Calu3 (cell line): ENCODE measurements at regions not wholly inside any gene's neighbourhood (a gene's known extent, or its start where the extent isn't known, plus 50 kb on each side); places are given as distances from the start of the nearest gene placed in this dataset.

ENCODE experiments used
- BruUV-seq: library from RNA; stranded (reverse); fragments of 400-500 nt; replicated peaks from 2 replicates; lab custom pipeline; 2021; lab: Mats Ljungman, UMichigan
- CTCF ChIA-PET: fragments of 300-600 bp; sonication (Branson Sonifier 250); formaldehyde crosslinking; loops from one replicate; lab custom pipeline; 2022; ENCODE audit warnings: antibody characterized with exemption; lab: Charles Lee
- DNase-seq: peaks from one replicate; pipeline ENCODE4 v3.0.0; 2022
- H3K27ac Mint-ChIP-seq: one replicate; pipeline ENCODE4 v1.8.0; 2022; ENCODE audit warnings: mixed read lengths; ENCODE audit not compliant: unreplicated experiment
- H3K27me3 Mint-ChIP-seq: one replicate; pipeline ENCODE4 v1.8.0; 2022; ENCODE audit warnings: mixed read lengths; ENCODE audit not compliant: unreplicated experiment
- H3K36me3 Mint-ChIP-seq: one replicate; pipeline ENCODE4 v1.8.0; 2022; ENCODE audit warnings: mild to moderate bottlenecking, moderate library complexity, mixed read lengths; ENCODE audit not compliant: insufficient read depth, unreplicated experiment
- H3K4me1 Mint-ChIP-seq: one replicate; pipeline ENCODE4 v1.8.0; 2022; ENCODE audit warnings: mild to moderate bottlenecking, low read depth, mixed read lengths; ENCODE audit not compliant: unreplicated experiment
- H3K4me3 Mint-ChIP-seq: one replicate; pipeline ENCODE4 v1.8.0; 2022; ENCODE audit warnings: mild to moderate bottlenecking, low read depth, moderate library complexity, mixed read lengths; ENCODE audit not compliant: unreplicated experiment
- H3K9me3 Mint-ChIP-seq: one replicate; pipeline ENCODE4 v1.8.0; 2022; ENCODE audit warnings: low read depth, mixed read lengths; ENCODE audit not compliant: unreplicated experiment
- CTCF ChIP-seq: fragments of 200-600 bp; IDR thresholded peaks from one replicate; pipeline ENCODE4 v1.8.0; 2022; ENCODE audit warnings: antibody characterized with exemption; ENCODE audit not compliant: unreplicated experiment
- intact Hi-C: fragments of 100-400 bp; cut with micrococcal nuclease; formaldehyde crosslinking; loops from one replicate; pipeline ENCODE4 v1.10.0; 2022; ENCODE audit not compliant: unreplicated experiment

GRCh38 chr7:19944363-19945120 is 171.1 kb upstream of the TMEM196 start:
- Mint-ChIP-seq H3K4me1 (peaks cover 9% of the 10 kb centered on the region), H3K4me3 (no peak overlapping the region), H3K27me3 (no peaks in the 10 kb centered on the region), H3K36me3 (no peaks in the 10 kb centered on the region), H3K27ac (no peak overlapping the region), H3K9me3 (peaks cover 4% of the 10 kb centered on the region)
- intact Hi-C loops, result no loop called here
- CTCF ChIA-PET, result interaction anchor here (0.6 to 0.7 kb wide), 2 partner anchors 15 to 169 kb away, joined by 3 read pairs; no protein-coding TSS in a partner anchor
- no peak for DNase-seq
- TF ChIP-seq CTCF, result no peak
- BruUV-seq, result no TSS peak

- H3K36me3 Mint-ChIP-seq, result no peaks in the 10 kb centered on the region
- CTCF ChIA-PET, result no interaction called here
- BruUV-seq, result no TSS peak
Measured at GRCh38 chr7:19939746-19940145, 166.3 kb upstream of the TMEM196 start.

GRCh38 chr7:19932549-19933249 is 159.3 kb upstream of the TMEM196 start:
- no peak overlapping the region for H3K27ac Mint-ChIP-seq
- no peak for TF ChIP-seq CTCF
- CTCF ChIA-PET, result interaction anchor here (1.0 to 1.4 kb wide), 2 partner anchors 15 to 17 kb away, joined by 4 to 6 read pairs; no protein-coding TSS in a partner anchor
- DNase-seq, result no peak
- no peak overlapping the region for H3K4me3 Mint-ChIP-seq
- H3K4me1 Mint-ChIP-seq, result peaks cover 37% of the 10 kb centered on the region
- BruUV-seq, result no TSS peak
- no peaks in the 10 kb centered on the region for H3K27me3 Mint-ChIP-seq
- H3K9me3 Mint-ChIP-seq, result peaks cover 3% of the 10 kb centered on the region
- no peaks in the 10 kb centered on the region for H3K36me3 Mint-ChIP-seq
- intact Hi-C loops, result no loop called here

More at GRCh38 chr7:19939746-19940145, 166.3 kb upstream of the TMEM196 start:
- intact Hi-C loops, result no loop called here
- Mint-ChIP-seq H3K9me3 (no peaks in the 10 kb centered on the region), H3K4me3 (no peak overlapping the region), H3K27me3 (no peaks in the 10 kb centered on the region), H3K4me1 (peaks cover 5% of the 10 kb centered on the region), H3K27ac (no peak overlapping the region)
- TF ChIP-seq CTCF, result no peak
- no peak for DNase-seq

DNA sequence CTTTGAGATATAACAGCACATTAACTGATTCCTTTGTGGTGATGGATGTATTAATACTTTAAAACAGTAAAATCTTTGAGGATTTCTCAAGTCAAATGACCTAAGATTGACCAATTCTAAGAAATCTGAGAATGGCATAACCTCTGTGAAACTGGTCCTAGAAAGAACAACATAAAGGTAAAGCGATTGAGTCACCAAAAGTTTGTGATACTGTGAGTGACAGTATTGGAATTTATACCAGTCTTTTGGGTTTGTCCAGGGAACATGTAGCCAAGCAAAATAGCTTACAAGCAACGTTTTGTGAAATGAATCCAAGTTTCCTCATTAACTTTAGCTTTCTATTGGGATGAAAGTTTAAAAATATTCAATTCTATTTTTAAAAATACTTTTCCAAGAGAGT is 157.4 kb upstream of the TMEM196 start:
- CTCF ChIA-PET, result interaction anchor here (0.7 kb wide), 1 partner anchor 39 kb away, joined by 3 read pairs; no protein-coding TSS in a partner anchor
- Mint-ChIP-seq H3K27ac (no peak overlapping the region), H3K9me3 (peaks cover 3% of the 10 kb centered on the region), H3K36me3 (no peaks in the 10 kb centered on the region), H3K4me1 (peaks cover 38% of the 10 kb centered on the region), H3K4me3 (no peak overlapping the region), H3K27me3 (no peaks in the 10 kb centered on the region)
- no peak for TF ChIP-seq CTCF
- DNase-seq, result no peak
- intact Hi-C loops, result no loop called here
- BruUV-seq, result no TSS peak
